ENCODE measurements at regions not wholly inside any gene's neighbourhood (a gene's known extent, or its start where the extent isn't known, plus 50 kb on each side); places are given as distances from the start of the nearest gene placed in this dataset.

DNA sequence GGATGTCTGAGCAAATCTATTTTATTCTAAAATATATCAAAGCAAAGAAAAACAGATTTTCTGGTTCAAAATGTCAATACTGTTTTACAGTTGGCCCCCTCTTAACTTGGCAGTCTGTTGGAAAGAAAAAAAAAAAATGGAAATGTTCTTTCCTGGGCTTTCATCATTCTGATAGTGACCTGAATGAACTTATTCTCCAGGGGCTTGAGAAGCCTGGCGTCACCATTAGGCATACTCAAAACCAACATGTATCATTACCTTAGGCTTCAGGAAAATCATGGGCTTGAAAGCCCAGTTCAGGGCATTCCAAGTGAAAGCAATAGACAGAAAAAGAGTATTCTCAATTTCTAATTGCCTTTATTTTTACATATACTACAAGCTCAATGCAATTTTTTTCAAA, 283.7 kb upstream of the PUM3 start:
- no peaks in the 10 kb centered on the region for H3K4me1 ChIP-seq (replicated peaks in 1 of 4; ENCODE audit: control insufficient read depth in 3 of 4, insufficient read depth in 4 of 4, low read length in 3 of 4)
- H3K9ac ChIP-seq (replicated peaks in 1 of 4; ENCODE audit: extremely low read depth in 1 of 4, low read depth in 3 of 4, low read length in 3 of 4): no peak overlapping the region
- no peaks in the 10 kb centered on the region for H3K23me2 ChIP-seq (ENCODE audit: low read depth, low read length)
- no peak overlapping the region for H4K5ac ChIP-seq (ENCODE audit: insufficient read length, low read depth, low read length)
- H3K27me3 ChIP-seq (replicated peaks in 1 of 4; ENCODE audit: control insufficient read depth in 3 of 4, extremely low read depth in 1 of 4, insufficient read depth in 3 of 4, low read length in 3 of 4): no peaks in the 10 kb centered on the region
- H2AK5ac ChIP-seq (ENCODE audit: low read depth, low read length): no peak overlapping the region
- H3K56ac ChIP-seq (replicated peaks; ENCODE audit: insufficient read length, low read depth, low read length): no peak overlapping the region
- ChIA-PET POLR2A (ENCODE audit: partially characterized antibody) (no interaction called here), CTCF (ENCODE audit: partially characterized antibody) (no interaction called here)
- H3K4ac ChIP-seq (replicated peaks; ENCODE audit: insufficient read length, low read depth, low read length): no peak overlapping the region
- no peak overlapping the region for H3K4me3 ChIP-seq (ENCODE audit: extremely low read depth in 1 of 4, insufficient read depth in 2 of 4, low read depth in 3 of 4, low read length in 4 of 4)
- DNase-seq (ENCODE audit: low read depth in 1 of 2, low spot score in 2 of 2): no peak
- TF ChIP-seq JUN (IDR thresholded peaks at IDR 0.05; ENCODE audit: low read depth, low read length) (no peak), EGR1 (IDR thresholded peaks at IDR 0.05; ENCODE audit: borderline replicate concordance, low read depth, low read length) (no peak), SP2 (IDR thresholded peaks at IDR 0.05; ENCODE audit: low read length) (no peak), BACH1 (IDR thresholded peaks at IDR 0.05; ENCODE audit: low read length) (no peak)
- TF ChIP-seq, protein P1, sequence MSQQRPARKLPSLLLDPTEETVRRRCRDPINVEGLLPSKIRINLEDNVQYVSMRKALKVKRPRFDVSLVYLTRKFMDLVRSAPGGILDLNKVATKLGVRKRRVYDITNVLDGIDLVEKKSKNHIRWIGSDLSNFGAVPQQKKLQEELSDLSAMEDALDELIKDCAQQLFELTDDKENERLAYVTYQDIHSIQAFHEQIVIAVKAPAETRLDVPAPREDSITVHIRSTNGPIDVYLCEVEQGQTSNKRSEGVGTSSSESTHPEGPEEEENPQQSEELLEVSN (IDR thresholded peaks at IDR 0.05): no peak
- H3K14ac ChIP-seq (ENCODE audit: insufficient read length): no peak overlapping the region
- H3K36me3 ChIP-seq (ENCODE audit: control insufficient read depth in 2 of 4, insufficient read depth in 4 of 4, low read length in 3 of 4): no peaks in the 10 kb centered on the region
- FAIRE-seq: no peak
- no peaks in the 10 kb centered on the region for H4K20me1 ChIP-seq (replicated peaks in 1 of 2; ENCODE audit: control insufficient read depth in 1 of 2, insufficient read depth in 2 of 2, low read length in 2 of 2)
- no peak overlapping the region for H2BK120ac ChIP-seq (replicated peaks; ENCODE audit: low read depth, low read length)
- H2BK15ac ChIP-seq (ENCODE audit: low read length): no peak overlapping the region
- no peak overlapping the region for H3K23ac ChIP-seq (ENCODE audit: insufficient read length)
- H2BK12ac ChIP-seq (ENCODE audit: low read depth, low read length): no peak overlapping the region
- no peaks in the 10 kb centered on the region for H3K79me1 ChIP-seq (ENCODE audit: low read depth, low read length)
- no peak overlapping the region for H3K27ac ChIP-seq (ENCODE audit: low read depth, low read length)
- no peaks in the 10 kb centered on the region for H3K9me3 ChIP-seq (ENCODE audit: insufficient read depth in 2 of 2, low read depth in 1 of 2, low read length in 1 of 2)
- no peak overlapping the region for H3K18ac ChIP-seq (ENCODE audit: extremely low read depth, low read length)
- no peaks in the 10 kb centered on the region for H3K79me2 ChIP-seq (ENCODE audit: control insufficient read depth in 1 of 2, insufficient read depth in 2 of 2, low read length in 2 of 2)
- H2BK20ac ChIP-seq (ENCODE audit: low read length): no peak overlapping the region
- H4K91ac ChIP-seq (replicated peaks; ENCODE audit: insufficient read length, low read length): no peak overlapping the region
- no peak overlapping the region for H3K4me2 ChIP-seq (ENCODE audit: insufficient read depth in 1 of 2, low read depth in 2 of 2, low read length in 2 of 2)
- H2AFZ ChIP-seq (ENCODE audit: low read length): no peak overlapping the region
- H4K8ac ChIP-seq (ENCODE audit: extremely low read depth, insufficient read depth, low read length): no peak overlapping the region
- WGBS, 2 experiments (ENCODE audit: extremely low coverage in 1 of 2, insufficient coverage in 1 of 2, insufficient read length in 1 of 2, insufficient replicate concordance in 2 of 2, low coverage in 1 of 2, low lambda C conversion rate in 2 of 2, missing lambda C conversion rate in 1 of 2): 90% methylated on average over 1 of the region's 1 CpG; no CpG with 5 or more reads in 1 of the 2 experiments
- no peak overlapping the region for H2BK5ac ChIP-seq (ENCODE audit: low read depth, low read length)
